OCI-LY3 (cell line): ENCODE measurements at regions not wholly inside any gene's neighbourhood (a gene's known extent, or its start where the extent isn't known, plus 50 kb on each side); places are given as distances from the start of the nearest gene placed in this dataset.

ENCODE experiments used
- H2AFZ ChIP-seq: fragments of 200-600, 300-600 bp; shearing (Covaris generic); 2 replicates; pipeline ENCODE4 v1.6.0; 2014; ENCODE audit warnings: antibody characterized with exemption, low read depth, low read length
- H3K27ac ChIP-seq: fragments of 200-600, 300-600 bp; sonication (generic); 2 replicates; pipeline ENCODE4 v1.5.1; 2014; ENCODE audit warnings: mild to moderate bottlenecking, low read length, moderate library complexity, mixed read lengths
- H3K27me3 ChIP-seq: fragments of 200-600, 300-600 bp; sonication (generic); 2 replicates; pipeline ENCODE4 v1.6.1; 2014; ENCODE audit warnings: low read depth, low read length, mixed read lengths
- H3K36me3 ChIP-seq: fragments of 200-600, 300-600 bp; sonication (generic); replicated peaks from 2 replicates; pipeline ENCODE3; 2014; ENCODE audit warnings: low read depth, low read length, mixed read lengths
- H3K4me1 ChIP-seq: fragments of 300-600, 200-600 bp; sonication (generic); 2 replicates; pipeline ENCODE4 v1.6.1; 2014; ENCODE audit warnings: low read length, mixed read lengths
- H3K4me2 ChIP-seq: fragments of 200-600, 300-600 bp; sonication (generic); 2 replicates; pipeline ENCODE4 v1.6.1; 2014; ENCODE audit warnings: low read length, mixed read lengths
- H3K4me3 ChIP-seq: fragments of 300-600, 200-600 bp; sonication (generic); 2 replicates; pipeline ENCODE4 v1.5.1; 2014; ENCODE audit warnings: antibody characterized with exemption, mild to moderate bottlenecking, low read length, moderate library complexity
- H3K79me2 ChIP-seq: fragments of 300-600, 200-600 bp; shearing (Covaris generic); 2 replicates; pipeline ENCODE4 v1.6.1; 2014; ENCODE audit warnings: mild to moderate bottlenecking, low read length, mixed read lengths
- H3K9ac ChIP-seq: fragments of 300-600, 200-600 bp; shearing (Covaris generic); 2 replicates; pipeline ENCODE4 v1.6.0; 2014; ENCODE audit warnings: mild to moderate bottlenecking, low read length, moderate library complexity
- H3K9me3 ChIP-seq: fragments of 200-600, 300-600 bp; shearing (Covaris generic); 2 replicates; pipeline ENCODE4 v1.6.1; 2014; ENCODE audit warnings: low read length, mixed read lengths; ENCODE audit not compliant: insufficient read depth
- H4K20me1 ChIP-seq: fragments of 200-600, 300-600 bp; sonication (generic); 2 replicates; pipeline ENCODE4 v1.6.1; 2016; ENCODE audit warnings: low read length, mixed read lengths; ENCODE audit not compliant: insufficient read depth
- CTCF ChIP-seq: fragments of 200-600, 300-600 bp; sonication (generic); IDR thresholded peaks from 2 replicates; pipeline ENCODE4 v1.5.1; 2014; ENCODE audit warnings: antibody characterized with exemption, low read length, low read depth
- EZH2phosphoT487 ChIP-seq: fragments of 200-600 bp; shearing (Covaris generic); IDR thresholded peaks from 2 replicates; pipeline ENCODE4 v1.6.1; 2018; ENCODE audit warnings: antibody characterized with exemption, mixed run types, low read depth

GRCh38 chr9:89888677-89889076, 283.9 kb downstream of the GADD45G start:
- no peak overlapping the region for H3K4me3 ChIP-seq
- TF ChIP-seq EZH2phosphoT487, result no peak
- TF ChIP-seq CTCF, result no peak
- no peaks in the 10 kb centered on the region for H3K4me1 ChIP-seq

GRCh38 chr9:89889865-89890264, 285.1 kb downstream of the GADD45G start:
- Histone ChIP-seq H3K27ac (no peak overlapping the region), H3K4me3 (no peak overlapping the region), H4K20me1 (no peaks in the 10 kb centered on the region), H2AFZ (no peak overlapping the region), H3K27me3 (no peaks in the 10 kb centered on the region), H3K9ac (no peak overlapping the region), H3K9me3 (no peaks in the 10 kb centered on the region), H3K79me2 (no peaks in the 10 kb centered on the region), H3K4me1 (no peaks in the 10 kb centered on the region), H3K4me2 (no peak overlapping the region), H3K36me3 (no peaks in the 10 kb centered on the region)
- TF ChIP-seq EZH2phosphoT487 (no peak), CTCF (no peak)

More at GRCh38 chr9:89888677-89889076, 283.9 kb downstream of the GADD45G start:
- H3K4me2 ChIP-seq, result no peak overlapping the region
- no peaks in the 10 kb centered on the region for H3K36me3 ChIP-seq
- H4K20me1 ChIP-seq, result no peaks in the 10 kb centered on the region
- H3K27me3 ChIP-seq, result no peaks in the 10 kb centered on the region
- no peak overlapping the region for H3K9ac ChIP-seq
- H3K9me3 ChIP-seq, result no peaks in the 10 kb centered on the region
- H3K27ac ChIP-seq, result no peak overlapping the region
- no peak overlapping the region for H2AFZ ChIP-seq
- no peaks in the 10 kb centered on the region for H3K79me2 ChIP-seq

GRCh38 chr9:89890326-89890980, 285.6 kb downstream of the GADD45G start:
- no peaks in the 10 kb centered on the region for H3K79me2 ChIP-seq
- TF ChIP-seq EZH2phosphoT487 (no peak), CTCF (no peak)

GRCh38 chr9:89891221-89891590, 286.4 kb downstream of the GADD45G start:
- Histone ChIP-seq H3K9ac (no peak overlapping the region), H3K27me3 (no peaks in the 10 kb centered on the region), H2AFZ (no peak overlapping the region), H3K27ac (no peak overlapping the region), H3K4me2 (no peak overlapping the region), H3K79me2 (no peaks in the 10 kb centered on the region), H4K20me1 (no peaks in the 10 kb centered on the region), H3K4me1 (peaks cover 12% of the 10 kb centered on the region), H3K9me3 (no peaks in the 10 kb centered on the region), H3K36me3 (no peaks in the 10 kb centered on the region), H3K4me3 (no peak overlapping the region)
- TF ChIP-seq CTCF, result no peak
- no peak for TF ChIP-seq EZH2phosphoT487

More at GRCh38 chr9:89890326-89890980, 285.6 kb downstream of the GADD45G start:
- H3K9ac ChIP-seq, result no peak overlapping the region
- peaks cover 4% of the 10 kb centered on the region for H3K4me1 ChIP-seq
- no peak overlapping the region for H3K4me2 ChIP-seq
- no peak overlapping the region for H3K4me3 ChIP-seq
- no peak overlapping the region for H2AFZ ChIP-seq
- no peaks in the 10 kb centered on the region for H4K20me1 ChIP-seq
- H3K27me3 ChIP-seq, result no peaks in the 10 kb centered on the region
- no peaks in the 10 kb centered on the region for H3K9me3 ChIP-seq
- H3K36me3 ChIP-seq, result no peaks in the 10 kb centered on the region
- H3K27ac ChIP-seq, result no peak overlapping the region
